ENCODE measurements at regions not wholly inside any gene's neighbourhood (a gene's known extent, or its start where the extent isn't known, plus 50 kb on each side); places are given as distances from the start of the nearest gene placed in this dataset.

- H3K4me3 ChIP-seq (ENCODE audit: low read depth, low read length) = peak overlapping the region; percentile 44
- no peaks in the 10 kb centered on the region for H3K27me3 ChIP-seq
- H3K36me3 ChIP-seq = no peaks in the 10 kb centered on the region
- peaks cover 28% of the 10 kb centered on the region for H3K4me1 ChIP-seq
- peak; percentile 73 for DNase-seq
- H3K9me3 ChIP-seq = no peaks in the 10 kb centered on the region
- no peak for TF ChIP-seq CTCF (IDR thresholded peaks at IDR 0.05; ENCODE audit: low read depth, low read length)
Measured at GRCh38 chr12:131217024-131217586, 263.4 kb downstream of the ADGRD1 start.

GRCh38 chr12:131218026-131218922 is 264.6 kb downstream of the ADGRD1 start:
- H3K4me1 ChIP-seq = peaks cover 33% of the 10 kb centered on the region
- no peak overlapping the region for H3K4me3 ChIP-seq (ENCODE audit: low read depth, low read length)
- H3K9me3 ChIP-seq = no peaks in the 10 kb centered on the region
- H3K27me3 ChIP-seq = no peaks in the 10 kb centered on the region
- no peak for TF ChIP-seq CTCF (IDR thresholded peaks at IDR 0.05; ENCODE audit: low read depth, low read length)
- no peak for DNase-seq
- no peaks in the 10 kb centered on the region for H3K36me3 ChIP-seq

GRCh38 chr12:131218923-131219669 is 265.4 kb downstream of the ADGRD1 start:
- DNase-seq = no peak
- TF ChIP-seq CTCF (IDR thresholded peaks at IDR 0.05; ENCODE audit: low read depth, low read length) = no peak
- no peaks in the 10 kb centered on the region for H3K9me3 ChIP-seq
- H3K4me1 ChIP-seq = peaks cover 33% of the 10 kb centered on the region
- no peaks in the 10 kb centered on the region for H3K36me3 ChIP-seq
- no peak overlapping the region for H3K4me3 ChIP-seq (ENCODE audit: low read depth, low read length)
- no peaks in the 10 kb centered on the region for H3K27me3 ChIP-seq

- peaks cover 33% of the 10 kb centered on the region for H3K4me1 ChIP-seq
- H3K9me3 ChIP-seq = no peaks in the 10 kb centered on the region
- H3K36me3 ChIP-seq = no peaks in the 10 kb centered on the region
- DNase-seq = no peak
- no peak for TF ChIP-seq CTCF (IDR thresholded peaks at IDR 0.05; ENCODE audit: low read depth, low read length)
- no peak overlapping the region for H3K4me3 ChIP-seq (ENCODE audit: low read depth, low read length)
- H3K27me3 ChIP-seq = no peaks in the 10 kb centered on the region
Measured at GRCh38 chr12:131219670-131220330, 266.1 kb downstream of the ADGRD1 start.

GRCh38 chr12:131220331-131220685 is 266.6 kb downstream of the ADGRD1 start:
- Histone ChIP-seq H3K9me3 (no peaks in the 10 kb centered on the region), H3K27me3 (no peaks in the 10 kb centered on the region), H3K4me3 (ENCODE audit: low read depth, low read length) (no peak overlapping the region), H3K4me1 (peaks cover 33% of the 10 kb centered on the region), H3K36me3 (no peaks in the 10 kb centered on the region)
- no peak for DNase-seq
- TF ChIP-seq CTCF (IDR thresholded peaks at IDR 0.05; ENCODE audit: low read depth, low read length) = no peak

All from BE2C (cell line).